Glutamatergic neuron (in vitro differentiated cells): ENCODE measurements at regions not wholly inside any gene's neighbourhood (a gene's known extent, or its start where the extent isn't known, plus 50 kb on each side); places are given as distances from the start of the nearest gene placed in this dataset.
"Not testable (repeated sequence)": the region's sequence is repeated elsewhere in the genome, so short reads cannot be mapped to it uniquely, and the experiment has no call there.

Source experiments
- DNase-seq: peaks from one replicate; pipeline ENCODE4 v3.0.0; 2022
- H3K27ac Mint-ChIP-seq: one replicate; pipeline ENCODE4 v1.8.0; 2020; ENCODE audit warnings: mild to moderate bottlenecking, mixed read lengths, inconsistent platforms; ENCODE audit not compliant: unreplicated experiment
- H3K27me3 Mint-ChIP-seq: one replicate; pipeline ENCODE4 v1.8.0; 2020; ENCODE audit warnings: mild to moderate bottlenecking, moderate library complexity, mixed read lengths, inconsistent platforms; ENCODE audit not compliant: unreplicated experiment
- H3K36me3 Mint-ChIP-seq: one replicate; pipeline ENCODE4 v1.8.0; 2020; ENCODE audit warnings: mild to moderate bottlenecking, mixed read lengths, inconsistent platforms; ENCODE audit not compliant: unreplicated experiment
- H3K4me1 Mint-ChIP-seq: one replicate; pipeline ENCODE4 v1.8.0; 2020; ENCODE audit warnings: mild to moderate bottlenecking, low read depth, mixed read lengths, inconsistent platforms; ENCODE audit not compliant: unreplicated experiment
- H3K4me3 Mint-ChIP-seq: one replicate; pipeline ENCODE4 v1.8.0; 2020; ENCODE audit warnings: mild to moderate bottlenecking, mixed read lengths, inconsistent platforms; ENCODE audit not compliant: unreplicated experiment
- H3K9me3 Mint-ChIP-seq: one replicate; pipeline ENCODE4 v1.8.0; 2020; ENCODE audit warnings: mild to moderate bottlenecking, moderate library complexity, mixed read lengths, inconsistent platforms; ENCODE audit not compliant: unreplicated experiment
- CTCF ChIP-seq: fragments of 200-600 bp; sonication (generic); IDR thresholded peaks from one replicate; pipeline ENCODE4 v1.5.0; 2021; ENCODE audit not compliant: partially characterized antibody, unreplicated experiment

GRCh38 chrX:17986440-17986839, 125.3 kb upstream of the RAI2 start:
- Mint-ChIP-seq H3K27ac (no peak overlapping the region), H3K4me1 (no peaks in the 10 kb centered on the region), H3K27me3 (peaks cover 1% of the 10 kb centered on the region), H3K9me3 (no peaks in the 10 kb centered on the region), H3K36me3 (no peaks in the 10 kb centered on the region), H3K4me3 (no peak overlapping the region)
- no peak for TF ChIP-seq CTCF
- DNase-seq, result no peak

- no peak for TF ChIP-seq CTCF
- Mint-ChIP-seq H3K27me3 (peaks cover 1% of the 10 kb centered on the region), H3K9me3 (no peaks in the 10 kb centered on the region), H3K4me3 (no peak overlapping the region), H3K4me1 (no peaks in the 10 kb centered on the region), H3K27ac (no peak overlapping the region), H3K36me3 (no peaks in the 10 kb centered on the region)
- no peak for DNase-seq
Observed at GRCh38 chrX:17984415-17984814, 123.3 kb upstream of the RAI2 start.

GRCh38 chrX:17983389-17983788, 122.3 kb upstream of the RAI2 start:
- H3K27ac Mint-ChIP-seq, result no peak overlapping the region
- no peak for DNase-seq
- TF ChIP-seq CTCF, result no peak
- no peaks in the 10 kb centered on the region for H3K9me3 Mint-ChIP-seq
- no peak overlapping the region for H3K4me3 Mint-ChIP-seq
- no peaks in the 10 kb centered on the region for H3K36me3 Mint-ChIP-seq
- peaks cover 1% of the 10 kb centered on the region for H3K27me3 Mint-ChIP-seq
- H3K4me1 Mint-ChIP-seq, result no peaks in the 10 kb centered on the region

GRCh38 chrX:17977696-17978095, 116.6 kb upstream of the RAI2 start:
- H3K27ac Mint-ChIP-seq, result no peak overlapping the region
- H3K27me3 Mint-ChIP-seq, result peaks cover 2% of the 10 kb centered on the region
- TF ChIP-seq CTCF, result no peak
- H3K36me3 Mint-ChIP-seq, result no peaks in the 10 kb centered on the region
- peaks cover 1% of the 10 kb centered on the region for H3K9me3 Mint-ChIP-seq
- peaks cover 2% of the 10 kb centered on the region for H3K4me1 Mint-ChIP-seq
- no peak for DNase-seq
- H3K4me3 Mint-ChIP-seq, result no peak overlapping the region

GRCh38 chrX:17976955-17977354, 115.9 kb upstream of the RAI2 start:
- Mint-ChIP-seq H3K9me3 (peaks cover 1% of the 10 kb centered on the region), H3K4me3 (no peak overlapping the region), H3K27ac (no peak overlapping the region), H3K27me3 (peaks cover 2% of the 10 kb centered on the region), H3K4me1 (peaks cover 2% of the 10 kb centered on the region), H3K36me3 (no peaks in the 10 kb centered on the region)
- DNase-seq, result no peak
- TF ChIP-seq CTCF, result no peak

- not testable (repeated sequence) for H3K27ac Mint-ChIP-seq, H3K4me1 Mint-ChIP-seq, H3K4me3 Mint-ChIP-seq, DNase-seq, H3K27me3 Mint-ChIP-seq, H3K9me3 Mint-ChIP-seq, H3K36me3 Mint-ChIP-seq
Observed at GRCh38 chrX:17975349-17975748, 114.3 kb upstream of the RAI2 start.
